SU-DHL-6 (cell line): ENCODE measurements at regions not wholly inside any gene's neighbourhood (a gene's known extent, or its start where the extent isn't known, plus 50 kb on each side); places are given as distances from the start of the nearest gene placed in this dataset.
"Not testable (repeated sequence)": the region's sequence is repeated elsewhere in the genome, so short reads cannot be mapped to it uniquely, and the experiment has no call there.

ENCODE experiments used
- EZH2phosphoT487 ChIP-seq: fragments of 200-600 bp; sonication (generic), shearing (Covaris generic); conservative IDR thresholded peaks from 2 replicates; pipeline ENCODE4 v1.6.1; 2018; ENCODE audit warnings: mild to moderate bottlenecking, antibody characterized with exemption, low read length, moderate library complexity, mixed read lengths
- TF ChIP-seq, protein P1 (sequence below): fragments of 200-600 bp; sonication (generic); IDR thresholded peaks from one replicate; pipeline ENCODE4 v1.5.1; 2017; ENCODE audit warnings: antibody characterized with exemption, mild to moderate bottlenecking, low read length, moderate library complexity; ENCODE audit not compliant: insufficient read depth, poor library complexity, severe bottlenecking

DNA sequence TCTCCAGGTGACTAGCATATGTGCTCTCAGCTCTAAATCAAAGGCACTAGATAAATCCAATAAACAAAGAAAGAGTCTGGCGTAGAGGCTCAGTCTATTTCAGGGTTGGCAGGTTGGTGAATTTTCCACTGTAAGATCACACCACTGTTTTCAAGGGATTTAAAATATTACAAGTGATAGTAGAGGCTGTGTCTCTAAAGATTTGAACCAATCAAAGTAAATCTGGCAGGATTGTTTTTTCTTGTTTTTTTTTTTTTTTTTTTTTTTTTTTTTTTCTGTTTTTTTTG, 67.4 kb downstream of the MRPL57 start:
- TF ChIP-seq, protein P1, sequence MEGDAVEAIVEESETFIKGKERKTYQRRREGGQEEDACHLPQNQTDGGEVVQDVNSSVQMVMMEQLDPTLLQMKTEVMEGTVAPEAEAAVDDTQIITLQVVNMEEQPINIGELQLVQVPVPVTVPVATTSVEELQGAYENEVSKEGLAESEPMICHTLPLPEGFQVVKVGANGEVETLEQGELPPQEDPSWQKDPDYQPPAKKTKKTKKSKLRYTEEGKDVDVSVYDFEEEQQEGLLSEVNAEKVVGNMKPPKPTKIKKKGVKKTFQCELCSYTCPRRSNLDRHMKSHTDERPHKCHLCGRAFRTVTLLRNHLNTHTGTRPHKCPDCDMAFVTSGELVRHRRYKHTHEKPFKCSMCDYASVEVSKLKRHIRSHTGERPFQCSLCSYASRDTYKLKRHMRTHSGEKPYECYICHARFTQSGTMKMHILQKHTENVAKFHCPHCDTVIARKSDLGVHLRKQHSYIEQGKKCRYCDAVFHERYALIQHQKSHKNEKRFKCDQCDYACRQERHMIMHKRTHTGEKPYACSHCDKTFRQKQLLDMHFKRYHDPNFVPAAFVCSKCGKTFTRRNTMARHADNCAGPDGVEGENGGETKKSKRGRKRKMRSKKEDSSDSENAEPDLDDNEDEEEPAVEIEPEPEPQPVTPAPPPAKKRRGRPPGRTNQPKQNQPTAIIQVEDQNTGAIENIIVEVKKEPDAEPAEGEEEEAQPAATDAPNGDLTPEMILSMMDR, result not testable (repeated sequence)
- not testable (repeated sequence) for TF ChIP-seq EZH2phosphoT487
